ENCODE measurements at regions not wholly inside any gene's neighbourhood (a gene's known extent, or its start where the extent isn't known, plus 50 kb on each side); places are given as distances from the start of the nearest gene placed in this dataset.

DNA sequence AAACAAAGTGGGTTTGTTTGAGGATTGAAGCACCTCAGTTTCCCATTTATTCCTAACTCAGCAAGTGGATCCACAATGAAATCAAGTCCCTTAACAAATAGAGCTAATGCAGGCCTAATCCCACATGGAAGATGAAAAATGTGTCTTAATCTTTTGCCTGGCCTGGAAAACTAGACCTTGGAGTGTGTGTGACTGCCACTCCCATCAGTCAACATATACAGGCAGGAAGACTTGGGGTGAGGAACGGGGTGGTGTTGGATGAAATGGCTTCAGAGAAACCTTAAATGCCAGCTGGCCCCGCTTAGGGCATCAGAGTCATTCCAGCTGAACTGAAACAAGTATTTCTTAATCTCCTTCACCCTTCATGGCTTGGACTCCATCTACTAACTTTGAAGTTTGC, 269.5 kb downstream of the MAF start:
- Histone ChIP-seq H3K9ac (no peak overlapping the region), H4K20me1 (ENCODE audit: insufficient read depth) (no peaks in the 10 kb centered on the region), H3K9me3 (no peaks in the 10 kb centered on the region), H2AFZ (ENCODE audit: low read depth) (no peak overlapping the region), H3K9me2 (no peaks in the 10 kb centered on the region), H3K4me3 (ENCODE audit: low read depth in 2 of 2, low read length in 1 of 2) (no peak overlapping the region), H3K27me3 (ENCODE audit: insufficient read depth) (no peaks in the 10 kb centered on the region), H3F3A (replicated peaks; ENCODE audit: insufficient read depth) (no peaks in the 10 kb centered on the region), H3K27ac (ENCODE audit: low read depth in 2 of 2, low read length in 1 of 2) (no peak overlapping the region), H3K36me3 (replicated peaks in 1 of 2; ENCODE audit: control insufficient read depth in 1 of 2, insufficient read depth in 2 of 2, low read length in 1 of 2) (no peaks in the 10 kb centered on the region), H3K4me2 (no peak overlapping the region), H3K79me2 (ENCODE audit: insufficient read depth) (no peaks in the 10 kb centered on the region), H3K4me1 (ENCODE audit: control insufficient read depth in 1 of 2, insufficient read depth in 2 of 2, low read depth in 1 of 2, low read length in 1 of 2) (no peaks in the 10 kb centered on the region)
- TF ChIP-seq FOXJ3 (CRISPR knock-in tag; IDR thresholded peaks at IDR 0.05) (no peak), TCF12 (IDR thresholded peaks at IDR 0.05) (no peak), JUND (IDR thresholded peaks at IDR 0.05) (no peak)
- CTCF ChIA-PET: interaction anchor here (1.0 kb wide), 1 partner anchor 11 kb away, joined by 4 read pairs; no protein-coding TSS in a partner anchor
- 0% methylated on average over 2 of the region's 2 CpGs for WGBS (ENCODE audit: low lambda C conversion rate)
- POLR2A ChIA-PET: no interaction called here
- no peak for DNase-seq

DNA sequence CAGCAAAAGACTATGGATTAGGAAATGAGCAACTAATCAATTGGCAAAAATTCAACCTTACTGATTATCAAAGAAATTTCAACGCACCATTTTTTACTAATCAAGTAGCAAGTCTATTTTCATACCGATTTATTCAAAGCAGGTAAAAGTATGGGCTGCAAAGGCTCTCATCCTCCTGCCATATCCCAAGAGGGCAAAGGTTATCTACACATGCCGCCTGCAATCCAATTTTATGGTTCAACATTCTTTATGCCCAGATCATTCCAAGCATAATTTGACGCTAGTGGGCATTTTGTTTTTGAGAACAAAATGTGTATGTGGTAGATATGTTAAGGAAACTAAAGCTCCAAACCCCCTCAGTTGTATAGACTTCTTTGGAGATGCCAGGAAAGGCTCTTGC, 270.6 kb downstream of the MAF start:
- CTCF ChIA-PET: no interaction called here
- no peak overlapping the region for H3K4me3 ChIP-seq (ENCODE audit: low read depth in 2 of 2, low read length in 1 of 2)
- H3K36me3 ChIP-seq (replicated peaks in 1 of 2; ENCODE audit: control insufficient read depth in 1 of 2, insufficient read depth in 2 of 2, low read length in 1 of 2): no peaks in the 10 kb centered on the region
- no peak overlapping the region for H2AFZ ChIP-seq (ENCODE audit: low read depth)
- no peak for DNase-seq
- H3K4me1 ChIP-seq (ENCODE audit: control insufficient read depth in 1 of 2, insufficient read depth in 2 of 2, low read depth in 1 of 2, low read length in 1 of 2): no peaks in the 10 kb centered on the region
- H3K9me2 ChIP-seq: no peaks in the 10 kb centered on the region
- 45% methylated on average over 4 of the region's 4 CpGs for WGBS (ENCODE audit: low lambda C conversion rate)
- TF ChIP-seq SMC3 (IDR thresholded peaks at IDR 0.05; ENCODE audit: low read depth, low read length) (no peak), TCF12 (IDR thresholded peaks at IDR 0.05) (no peak)
- H3K27me3 ChIP-seq (ENCODE audit: insufficient read depth): no peaks in the 10 kb centered on the region
- H3K4me2 ChIP-seq: no peak overlapping the region
- no peaks in the 10 kb centered on the region for H3K79me2 ChIP-seq (ENCODE audit: insufficient read depth)
- no peak overlapping the region for H3K9ac ChIP-seq
- no peaks in the 10 kb centered on the region for H3K9me3 ChIP-seq
- H3F3A ChIP-seq (replicated peaks; ENCODE audit: insufficient read depth): no peaks in the 10 kb centered on the region
- no peaks in the 10 kb centered on the region for H4K20me1 ChIP-seq (ENCODE audit: insufficient read depth)
- H3K27ac ChIP-seq (ENCODE audit: low read depth in 2 of 2, low read length in 1 of 2): no peak overlapping the region
- POLR2A ChIA-PET: no interaction called here

DNA sequence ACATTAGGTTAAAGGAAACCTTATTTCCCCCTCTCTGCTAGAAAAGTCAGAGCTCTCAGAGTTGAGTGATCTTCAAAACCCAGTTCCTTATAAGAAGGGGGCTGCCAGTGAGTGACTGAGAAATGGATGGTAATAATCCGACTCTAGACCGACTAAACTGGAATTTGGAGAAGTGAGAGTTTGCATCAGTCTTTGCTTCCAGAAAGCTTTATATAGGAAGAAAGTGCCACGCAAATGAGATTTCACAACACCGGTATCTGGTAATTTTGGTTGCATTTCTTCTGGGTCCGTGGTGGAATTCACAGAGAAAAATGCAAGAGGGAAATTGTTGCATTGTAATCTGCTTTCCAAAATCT, 271.4 kb downstream of the MAF start:
- Histone ChIP-seq H3K9me2 (no peaks in the 10 kb centered on the region), H3K4me3 (ENCODE audit: low read depth in 2 of 2, low read length in 1 of 2) (no peak overlapping the region), H2AFZ (ENCODE audit: low read depth) (no peak overlapping the region), H3K27ac (ENCODE audit: low read depth in 2 of 2, low read length in 1 of 2) (no peak overlapping the region), H3K27me3 (ENCODE audit: insufficient read depth) (no peaks in the 10 kb centered on the region), H3K4me2 (no peak overlapping the region), H3K4me1 (ENCODE audit: control insufficient read depth in 1 of 2, insufficient read depth in 2 of 2, low read depth in 1 of 2, low read length in 1 of 2) (no peaks in the 10 kb centered on the region), H3K79me2 (ENCODE audit: insufficient read depth) (no peaks in the 10 kb centered on the region), H3K9ac (no peak overlapping the region), H3F3A (replicated peaks; ENCODE audit: insufficient read depth) (no peaks in the 10 kb centered on the region), H4K20me1 (ENCODE audit: insufficient read depth) (no peaks in the 10 kb centered on the region), H3K9me3 (no peaks in the 10 kb centered on the region), H3K36me3 (replicated peaks in 1 of 2; ENCODE audit: control insufficient read depth in 1 of 2, insufficient read depth in 2 of 2, low read length in 1 of 2) (no peaks in the 10 kb centered on the region)
- CTCF ChIA-PET: interaction anchor here (0.6 kb wide), 1 partner anchor 220 kb away, joined by 3 read pairs; no protein-coding TSS in a partner anchor
- no peak for TF ChIP-seq USF1 (IDR thresholded peaks at IDR 0.05; ENCODE audit: borderline replicate concordance, low read depth)
- no peak for TF ChIP-seq USF2 (IDR thresholded peaks at IDR 0.05; ENCODE audit: borderline replicate concordance, low read depth, low read length)
- TF ChIP-seq YY1 (IDR thresholded peaks at IDR 0.05; ENCODE audit: low read depth): no peak
- no peak for TF ChIP-seq POLR2AphosphoS5 (IDR thresholded peaks at IDR 0.05; ENCODE audit: low read depth, low read length)
- TF ChIP-seq, protein P1, sequence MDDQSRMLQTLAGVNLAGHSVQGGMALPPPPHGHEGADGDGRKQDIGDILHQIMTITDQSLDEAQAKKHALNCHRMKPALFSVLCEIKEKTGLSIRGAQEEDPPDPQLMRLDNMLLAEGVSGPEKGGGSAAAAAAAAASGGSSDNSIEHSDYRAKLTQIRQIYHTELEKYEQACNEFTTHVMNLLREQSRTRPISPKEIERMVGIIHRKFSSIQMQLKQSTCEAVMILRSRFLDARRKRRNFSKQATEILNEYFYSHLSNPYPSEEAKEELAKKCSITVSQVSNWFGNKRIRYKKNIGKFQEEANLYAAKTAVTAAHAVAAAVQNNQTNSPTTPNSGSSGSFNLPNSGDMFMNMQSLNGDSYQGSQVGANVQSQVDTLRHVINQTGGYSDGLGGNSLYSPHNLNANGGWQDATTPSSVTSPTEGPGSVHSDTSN (IDR thresholded peaks at IDR 0.05): no peak
- no peak for TF ChIP-seq NRF1 (IDR thresholded peaks at IDR 0.05; ENCODE audit: low read depth, low read length)
- TF ChIP-seq MXI1 (IDR thresholded peaks at IDR 0.05; ENCODE audit: low read depth, low read length): no peak
- TF ChIP-seq TAF1 (IDR thresholded peaks at IDR 0.05; ENCODE audit: borderline replicate concordance, low read depth, low read length): no peak
- TF ChIP-seq RFX5 (IDR thresholded peaks at IDR 0.05; ENCODE audit: low read length): no peak
- no peak for TF ChIP-seq SIN3A (IDR thresholded peaks at IDR 0.05; ENCODE audit: borderline replicate concordance, low read depth, low read length)
- TF ChIP-seq TEAD4 (IDR thresholded peaks at IDR 0.05; ENCODE audit: borderline replicate concordance, insufficient read depth): no peak
- TF ChIP-seq GATA2 (CRISPR knock-in tag; IDR thresholded peaks at IDR 0.05): no peak
- TF ChIP-seq, protein P2, sequence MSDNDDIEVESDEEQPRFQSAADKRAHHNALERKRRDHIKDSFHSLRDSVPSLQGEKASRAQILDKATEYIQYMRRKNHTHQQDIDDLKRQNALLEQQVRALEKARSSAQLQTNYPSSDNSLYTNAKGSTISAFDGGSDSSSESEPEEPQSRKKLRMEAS (IDR thresholded peaks at IDR 0.05; ENCODE audit: low read depth): no peak
- TF ChIP-seq TCF12 (IDR thresholded peaks at IDR 0.05): no peak
- no peak for TF ChIP-seq JUND (IDR thresholded peaks at IDR 0.05)
- no peak for TF ChIP-seq MEF2A (IDR thresholded peaks at IDR 0.05; ENCODE audit: borderline replicate concordance, low read depth)
- TF ChIP-seq, protein P3, sequence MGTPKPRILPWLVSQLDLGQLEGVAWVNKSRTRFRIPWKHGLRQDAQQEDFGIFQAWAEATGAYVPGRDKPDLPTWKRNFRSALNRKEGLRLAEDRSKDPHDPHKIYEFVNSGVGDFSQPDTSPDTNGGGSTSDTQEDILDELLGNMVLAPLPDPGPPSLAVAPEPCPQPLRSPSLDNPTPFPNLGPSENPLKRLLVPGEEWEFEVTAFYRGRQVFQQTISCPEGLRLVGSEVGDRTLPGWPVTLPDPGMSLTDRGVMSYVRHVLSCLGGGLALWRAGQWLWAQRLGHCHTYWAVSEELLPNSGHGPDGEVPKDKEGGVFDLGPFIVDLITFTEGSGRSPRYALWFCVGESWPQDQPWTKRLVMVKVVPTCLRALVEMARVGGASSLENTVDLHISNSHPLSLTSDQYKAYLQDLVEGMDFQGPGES (IDR thresholded peaks at IDR 0.05; ENCODE audit: low read depth, low read length): no peak
- TF ChIP-seq RAD21 (IDR thresholded peaks at IDR 0.05; ENCODE audit: low read length): no peak
- 35% methylated on average over 5 of the region's 5 CpGs for WGBS (ENCODE audit: low lambda C conversion rate)
- DNase-seq: no peak
- POLR2A ChIA-PET: no interaction called here

Measured in SK-N-SH (cell line).